Mucosa of descending colon (tissue), 3 donors: ENCODE measurements at regions not wholly inside any gene's neighbourhood (a gene's known extent, or its start where the extent isn't known, plus 50 kb on each side); places are given as distances from the start of the nearest gene placed in this dataset.

Source experiments
- ATAC-seq: fragments of 200-7000 bp; cut with Tn5 transposase; one replicate; pipeline ENCODE4 v1.9.1; 2020; ENCODE audit warnings: mild to moderate bottlenecking, moderate library complexity
- DNase-seq, 3 donors: peaks; one replicate each; pipeline ENCODE4 v3.0.0-alpha.2; 2020
- H3K36me3 ChIP-seq: fragments of 200-600 bp; one replicate; pipeline ENCODE4 v1.8.0; 2021; ENCODE audit warnings: low read depth, mild to moderate bottlenecking
- H3K4me1 ChIP-seq: fragments of 200-600 bp; one replicate; pipeline ENCODE4 v1.8.0; 2021; ENCODE audit warnings: low read depth, mild to moderate bottlenecking
- H3K4me3 ChIP-seq: fragments of 200-600 bp; one replicate; pipeline ENCODE4 v1.8.0; 2021; ENCODE audit warnings: mild to moderate bottlenecking
- H3K9me3 ChIP-seq: fragments of 200-600 bp; one replicate; pipeline ENCODE4 v1.8.0; 2021; ENCODE audit warnings: mild to moderate bottlenecking
- CTCF ChIP-seq: fragments of 200-600 bp; IDR thresholded peaks from one replicate; pipeline ENCODE4 v1.8.0; 2022; ENCODE audit warnings: antibody characterized with exemption, mild to moderate bottlenecking
- intact Hi-C, 2 donors: fragments of 100-400 bp; cut with DNase I in 1 of 2; cut with micrococcal nuclease in 1 of 2; formaldehyde crosslinking; loops; one replicate each; pipeline versions ENCODE4 v1.11.0 to v1.11.1; 2022; cut with DNase I, micrococcal nuclease
- donor health status: DM: no; HTN: no; CAD: no; lungs with moderate emphysema.
- donor health status: DM: no; HTN: no; CAD: no.
- donor health status: DM: no; HTN: yes; CAD: no.

- TF ChIP-seq CTCF: no peak
- Histone ChIP-seq H3K4me3 (no peak overlapping the region), H3K9me3 (no peaks in the 10 kb centered on the region), H3K4me1 (no peaks in the 10 kb centered on the region), H3K36me3 (no peaks in the 10 kb centered on the region)
- DNase-seq: no peak
- intact Hi-C loops: no loop called here
- no peak for ATAC-seq
Observed at GRCh38 chr15:79673416-79674123, 223.2 kb downstream of the MTHFS start.

- Histone ChIP-seq H3K36me3 (no peaks in the 10 kb centered on the region), H3K4me3 (no peak overlapping the region), H3K9me3 (no peaks in the 10 kb centered on the region), H3K4me1 (no peaks in the 10 kb centered on the region)
- ATAC-seq: no peak
- no peak for DNase-seq
- intact Hi-C loops: no loop called here
- TF ChIP-seq CTCF: no peak
Observed at GRCh38 chr15:79674124-79674465, 222.7 kb downstream of the MTHFS start.

GRCh38 chr15:79675982-79676381 lies 220.8 kb downstream of the MTHFS start:
- DNase-seq (no peak), ATAC-seq (no peak)
- Histone ChIP-seq H3K36me3 (no peaks in the 10 kb centered on the region), H3K4me1 (no peaks in the 10 kb centered on the region), H3K9me3 (no peaks in the 10 kb centered on the region), H3K4me3 (no peak overlapping the region)
- intact Hi-C loops: no loop called here
- TF ChIP-seq CTCF: no peak

GRCh38 chr15:79676621-79677020 lies 220.2 kb downstream of the MTHFS start:
- ATAC-seq: no peak
- no peaks in the 10 kb centered on the region for H3K9me3 ChIP-seq

GRCh38 chr15:79677241-79677640 lies 219.6 kb downstream of the MTHFS start:
- H3K9me3 ChIP-seq: no peaks in the 10 kb centered on the region
- ATAC-seq: no peak
- TF ChIP-seq CTCF: no peak
- no peak for DNase-seq
- no peaks in the 10 kb centered on the region for H3K36me3 ChIP-seq
- intact Hi-C loops: no loop called here
- H3K4me1 ChIP-seq: no peaks in the 10 kb centered on the region
- H3K4me3 ChIP-seq: no peak overlapping the region

More at GRCh38 chr15:79676621-79677020, 220.2 kb downstream of the MTHFS start:
- no peak for TF ChIP-seq CTCF
- H3K36me3 ChIP-seq: no peaks in the 10 kb centered on the region
- no peak overlapping the region for H3K4me3 ChIP-seq
- no peaks in the 10 kb centered on the region for H3K4me1 ChIP-seq
- intact Hi-C loops: no loop called here
- no peak for DNase-seq
